HepG2 (cell line): ENCODE measurements at regions not wholly inside any gene's neighbourhood (a gene's known extent, or its start where the extent isn't known, plus 50 kb on each side); places are given as distances from the start of the nearest gene placed in this dataset.

Source experiments
- ATAC-seq: fragments of 200-7000 bp; cut with Tn5 transposase; 3 replicates; pipeline ENCODE4 v1.9.1; 2020; ENCODE audit warnings: mild to moderate bottlenecking, moderate library complexity
- BruUV-seq: library from RNA; stranded (reverse); fragments of 400-500 nt; replicated peaks from 2 replicates; lab custom pipeline; 2021; lab: Mats Ljungman, UMichigan
- CTCF ChIA-PET: fragments of 300-600 bp; formaldehyde crosslinking; extraction: SDS; loops from one replicate; lab custom pipeline; 2021; ENCODE audit warnings: low total read pairs, inconsistent platforms, low intra/inter-chr PET ratio; lab: Yijun Ruan, JAX
- POLR2A ChIA-PET: fragments of 350-600 bp; sonication (Branson Sonifier 250); formaldehyde crosslinking; loops from one replicate; lab custom pipeline; 2020; ENCODE audit warnings: antibody characterized with exemption, inconsistent platforms; lab: Yijun Ruan, JAX
- DNase-seq: peaks from one replicate; pipeline ENCODE4 v3.0.0-alpha.2; 2015; ENCODE audit warnings: low spot score
- FAIRE-seq: peaks from 3 replicates; lab custom pipeline; 2011; peaks lifted over from hg19 to GRCh38; lab: Jason Lieb, UNC
- H2AFZ ChIP-seq: one replicate; pipeline ENCODE4 v1.6.1; 2011; ENCODE audit warnings: low read length, inconsistent platforms
- H3K27ac ChIP-seq: fragments of 300-600 bp; 3 replicates; pipeline ENCODE4 v1.8.0; 2011; ENCODE audit warnings: mixed run types, mild to moderate bottlenecking, mixed read lengths, low read length, inconsistent platforms; ENCODE audit not compliant: insufficient read depth; ENCODE audit errors: extremely low read length
- H3K27me3 ChIP-seq, 2 experiments: fragments of 200-600 bp in 1 of 2; 2 replicates in 1 of 2; 3 replicates in 1 of 2; pipeline versions ENCODE4 v1.6.0 to v1.8.0; 2011; ENCODE audit warnings: low read length in 2 of 2, mild to moderate bottlenecking in 2 of 2, moderate library complexity in 2 of 2, inconsistent platforms in 1 of 2; ENCODE audit not compliant: insufficient read depth in 2 of 2, control insufficient read depth in 1 of 2
- H3K36me3 ChIP-seq, 2 experiments: fragments of 200-600 bp in 1 of 2; replicated peaks in 1 of 2; 2 replicates in 1 of 2; 3 replicates in 1 of 2; pipeline versions ENCODE4 v1.5.1 to v1.8.0; 2011; ENCODE audit warnings: low read length in 2 of 2, inconsistent platforms in 1 of 2; ENCODE audit not compliant: insufficient read depth in 2 of 2, control insufficient read depth in 1 of 2
- H3K4me1 ChIP-seq: 2 replicates; pipeline ENCODE4 v1.5.1; 2012; ENCODE audit warnings: low read length, inconsistent platforms; ENCODE audit not compliant: insufficient read depth
- H3K4me2 ChIP-seq: 2 replicates; pipeline ENCODE4 v1.6.0; 2011; ENCODE audit warnings: low read depth, low read length, inconsistent platforms
- H3K4me3 ChIP-seq, 3 experiments: fragments of 200-600 bp in 1 of 3; sonication (generic), shearing (Covaris generic) in 1 of 3; replicated peaks in 1 of 3; 2 replicates each; pipeline ENCODE4 v1.5.1; 2011 to 2016; ENCODE audit warnings: low read length in 3 of 3, inconsistent platforms in 2 of 3, low read depth in 2 of 3, mild to moderate bottlenecking in 2 of 3, control low read depth in 1 of 3, mixed read lengths in 1 of 3; ENCODE audit not compliant: insufficient read depth in 1 of 3
- H3K79me2 ChIP-seq: one replicate; pipeline ENCODE4 v1.6.1; 2011; ENCODE audit warnings: low read length, inconsistent platforms; ENCODE audit not compliant: insufficient read depth
- H3K9ac ChIP-seq: 2 replicates; pipeline ENCODE4 v1.6.0; 2011; ENCODE audit warnings: mild to moderate bottlenecking, low read depth, low read length, inconsistent platforms; ENCODE audit not compliant: insufficient read depth
- H3K9me3 ChIP-seq: 2 replicates; pipeline ENCODE4 v1.5.1; 2012; ENCODE audit warnings: mild to moderate bottlenecking, low read length
- H4K20me1 ChIP-seq: 2 replicates; pipeline ENCODE4 v1.6.0; 2011; ENCODE audit warnings: inconsistent platforms, mild to moderate bottlenecking, low read length, moderate library complexity; ENCODE audit not compliant: insufficient read depth
- MZF1 ChIP-seq: sonication (generic); formaldehyde crosslinking; IDR thresholded peaks from 2 replicates; pipeline ENCODE4 v1.8.1; 2023; ENCODE audit warnings: mild to moderate bottlenecking, missing genetic modification reagents, borderline replicate concordance
- NFYC ChIP-seq: IDR thresholded peaks from 2 replicates; pipeline ENCODE4 v1.6.1; 2016; ENCODE audit warnings: missing genetic modification reagents, missing compliant biosample characterization
- SOX13 ChIP-seq, 3 experiments: fragments of 450-650 bp in 1 of 3; sonication (generic) in 1 of 3; formaldehyde crosslinking in 1 of 3; IDR thresholded peaks in 2 of 3; conservative IDR thresholded peaks in 1 of 3; 2 replicates each; pipeline versions ENCODE4 v1.5.0 to v1.6.1; 2016 to 2020; ENCODE audit warnings: antibody characterized with exemption in 1 of 3, mild to moderate bottlenecking in 1 of 3, missing compliant biosample characterization in 1 of 3, missing genetic modification reagents in 1 of 3, moderate library complexity in 1 of 3
- ZNF3 ChIP-seq: IDR thresholded peaks from 2 replicates; pipeline ENCODE4 v1.7.0; 2017; ENCODE audit warnings: inconsistent platforms
- ZNF44 ChIP-seq: sonication (generic); formaldehyde crosslinking; IDR thresholded peaks from 2 replicates; pipeline ENCODE4 v1.5.1; 2020; ENCODE audit warnings: mild to moderate bottlenecking, missing genetic modification reagents
- ZNF879 ChIP-seq: sonication (generic); formaldehyde crosslinking; IDR thresholded peaks from 2 replicates; pipeline ENCODE4 v1.8.1; 2023; ENCODE audit warnings: missing genetic modification reagents
- WGBS: methylation state at CpG from one replicate; pipeline ENCODE4 v1.1.6; 2017; ENCODE audit warnings: low lambda C conversion rate; 5-methylcytosine and 5-hydroxymethylcytosine counted together
- in situ Hi-C: cut with HindIII; loops from 2 replicates; pipeline ENCODE4 v1.10.0; 2017; ENCODE audit warnings: low pct_unique_long_range_greater_than_20kb; ENCODE audit not compliant: extremely low pct_ligation_motif_present
- intact Hi-C: fragments of 100-400 bp; cut with micrococcal nuclease; formaldehyde crosslinking; loops from one replicate; pipeline ENCODE4 v1.10.0; 2022; ENCODE audit not compliant: unreplicated experiment
- TF ChIP-seq, protein P1 (sequence below): IDR thresholded peaks from 2 replicates; pipeline ENCODE4 v1.6.1; 2018; ENCODE audit warnings: missing genetic modification reagents, mild to moderate bottlenecking, missing compliant biosample characterization
- TF ChIP-seq, protein P2 (sequence below): IDR thresholded peaks from 2 replicates; pipeline ENCODE4 v1.6.1; 2016; ENCODE audit warnings: mild to moderate bottlenecking
- TF ChIP-seq, protein P3 (sequence below): sonication (generic); formaldehyde crosslinking; IDR thresholded peaks from 2 replicates; pipeline ENCODE4 v1.4.0; 2020; ENCODE audit warnings: mild to moderate bottlenecking, low read depth, missing genetic modification reagents

DNA sequence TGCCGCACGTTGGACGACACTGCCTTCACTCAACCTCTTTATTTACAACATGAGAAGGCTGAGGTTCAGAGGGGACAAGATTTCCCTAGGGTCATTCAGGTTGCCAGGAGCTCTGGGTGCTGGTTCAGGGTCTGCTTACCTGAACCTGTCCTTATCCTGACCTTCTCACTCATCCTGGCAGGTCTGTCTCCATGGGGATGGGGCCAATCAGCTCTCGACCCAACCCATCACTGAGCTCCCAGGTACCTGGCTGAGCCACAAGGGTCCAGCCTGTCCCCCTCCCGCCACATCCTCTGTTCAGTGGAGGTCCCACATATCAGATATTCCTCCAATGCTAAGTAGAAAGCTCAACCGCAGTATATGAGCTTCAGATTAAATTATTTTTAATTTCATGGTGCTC, 225.6 kb downstream of the ANKRD60 start:
- H3K4me3 ChIP-seq = no peak overlapping the region
- WGBS = 19% methylated on average over 6 of the region's 6 CpGs
- no TSS peak for BruUV-seq
- intact Hi-C loops (no loop called here), in situ Hi-C loops (no loop called here)
- H3K9me3 ChIP-seq = no peaks in the 10 kb centered on the region
- ATAC-seq (no peak), DNase-seq (no peak), FAIRE-seq (no peak)
- no peak overlapping the region for H3K4me2 ChIP-seq
- TF ChIP-seq MZF1 (no peak), NFYC (no peak), ZNF44 (CRISPR knock-in tag) (no peak), ZNF879 (CRISPR knock-in tag) (no peak), SOX13 (IDR thresholded peaks at IDR 0.05) (no peak), SOX13 (CRISPR knock-in tag; conservative IDR thresholded peaks at IDR 0.05 in 1 of 2, IDR thresholded peaks at IDR 0.05 in 1 of 2) (no peak), ZNF3 (no peak)
- TF ChIP-seq, protein P1, sequence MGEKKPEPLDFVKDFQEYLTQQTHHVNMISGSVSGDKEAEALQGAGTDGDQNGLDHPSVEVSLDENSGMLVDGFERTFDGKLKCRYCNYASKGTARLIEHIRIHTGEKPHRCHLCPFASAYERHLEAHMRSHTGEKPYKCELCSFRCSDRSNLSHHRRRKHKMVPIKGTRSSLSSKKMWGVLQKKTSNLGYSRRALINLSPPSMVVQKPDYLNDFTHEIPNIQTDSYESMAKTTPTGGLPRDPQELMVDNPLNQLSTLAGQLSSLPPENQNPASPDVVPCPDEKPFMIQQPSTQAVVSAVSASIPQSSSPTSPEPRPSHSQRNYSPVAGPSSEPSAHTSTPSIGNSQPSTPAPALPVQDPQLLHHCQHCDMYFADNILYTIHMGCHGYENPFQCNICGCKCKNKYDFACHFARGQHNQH (CRISPR knock-in tag) = no peak
- TF ChIP-seq, protein P2, sequence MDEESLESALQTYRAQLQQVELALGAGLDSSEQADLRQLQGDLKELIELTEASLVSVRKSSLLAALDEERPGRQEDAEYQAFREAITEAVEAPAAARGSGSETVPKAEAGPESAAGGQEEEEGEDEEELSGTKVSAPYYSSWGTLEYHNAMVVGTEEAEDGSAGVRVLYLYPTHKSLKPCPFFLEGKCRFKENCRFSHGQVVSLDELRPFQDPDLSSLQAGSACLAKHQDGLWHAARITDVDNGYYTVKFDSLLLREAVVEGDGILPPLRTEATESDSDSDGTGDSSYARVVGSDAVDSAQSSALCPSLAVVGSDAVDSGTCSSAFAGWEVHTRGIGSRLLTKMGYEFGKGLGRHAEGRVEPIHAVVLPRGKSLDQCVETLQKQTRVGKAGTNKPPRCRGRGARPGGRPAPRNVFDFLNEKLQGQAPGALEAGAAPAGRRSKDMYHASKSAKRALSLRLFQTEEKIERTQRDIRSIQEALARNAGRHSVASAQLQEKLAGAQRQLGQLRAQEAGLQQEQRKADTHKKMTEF (CRISPR knock-in tag) = no peak
- TF ChIP-seq, protein P3, sequence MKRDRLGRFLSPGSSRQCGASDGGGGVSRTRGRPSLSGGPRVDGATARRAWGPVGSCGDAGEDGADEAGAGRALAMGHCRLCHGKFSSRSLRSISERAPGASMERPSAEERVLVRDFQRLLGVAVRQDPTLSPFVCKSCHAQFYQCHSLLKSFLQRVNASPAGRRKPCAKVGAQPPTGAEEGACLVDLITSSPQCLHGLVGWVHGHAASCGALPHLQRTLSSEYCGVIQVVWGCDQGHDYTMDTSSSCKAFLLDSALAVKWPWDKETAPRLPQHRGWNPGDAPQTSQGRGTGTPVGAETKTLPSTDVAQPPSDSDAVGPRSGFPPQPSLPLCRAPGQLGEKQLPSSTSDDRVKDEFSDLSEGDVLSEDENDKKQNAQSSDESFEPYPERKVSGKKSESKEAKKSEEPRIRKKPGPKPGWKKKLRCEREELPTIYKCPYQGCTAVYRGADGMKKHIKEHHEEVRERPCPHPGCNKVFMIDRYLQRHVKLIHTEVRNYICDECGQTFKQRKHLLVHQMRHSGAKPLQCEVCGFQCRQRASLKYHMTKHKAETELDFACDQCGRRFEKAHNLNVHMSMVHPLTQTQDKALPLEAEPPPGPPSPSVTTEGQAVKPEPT = no peak
- H4K20me1 ChIP-seq = no peaks in the 10 kb centered on the region
- H3K79me2 ChIP-seq = no peaks in the 10 kb centered on the region
- H2AFZ ChIP-seq = no peak overlapping the region
- no peak overlapping the region for H3K9ac ChIP-seq
- no peaks in the 10 kb centered on the region for H3K4me1 ChIP-seq
- ChIA-PET POLR2A (no interaction called here), CTCF (interaction anchor here (0.6 kb wide), 1 partner anchor 16 kb away, joined by 3 read pairs; no protein-coding TSS in a partner anchor)
- H3K36me3 ChIP-seq = no peaks in the 10 kb centered on the region
- H3K27ac ChIP-seq = no peak overlapping the region
- H3K27me3 ChIP-seq = peaks cover 5 to 45% of the 10 kb centered on the region in 2 experiments; a peak in 4 of 5 replicates
